ENCODE measurements at regions not wholly inside any gene's neighbourhood (a gene's known extent, or its start where the extent isn't known, plus 50 kb on each side); places are given as distances from the start of the nearest gene placed in this dataset.

GRCh38 chr12:61780435-61780834, 479.8 kb upstream of the USP15 start:
- H3K9me3 ChIP-seq (ENCODE audit: low read length) = no peaks in the 10 kb centered on the region
- H3K36me3 ChIP-seq (ENCODE audit: insufficient read depth, low read length) = no peaks in the 10 kb centered on the region
- peak overlapping the region; percentile 13 for H3K4me2 ChIP-seq (ENCODE audit: low read length)
- peaks cover 10% of the 10 kb centered on the region for H3F3A ChIP-seq (ENCODE audit: insufficient read depth, low read length, poor library complexity, severe bottlenecking)
- no peak overlapping the region for H3K9ac ChIP-seq (ENCODE audit: low read length)
- no peak overlapping the region for H3K27ac ChIP-seq (ENCODE audit: low read length)
- no peak overlapping the region for H2AFZ ChIP-seq (ENCODE audit: low read depth, low read length)
- H3K79me2 ChIP-seq (replicated peaks; ENCODE audit: insufficient read depth, low read length) = no peaks in the 10 kb centered on the region
- no peak overlapping the region for H3K4me3 ChIP-seq (ENCODE audit: low read length)
- no peaks in the 10 kb centered on the region for H4K20me1 ChIP-seq (ENCODE audit: insufficient read depth)
- H3K27me3 ChIP-seq (ENCODE audit: insufficient read depth, low read depth, low read length) = no peaks in the 10 kb centered on the region
- TF ChIP-seq REST (IDR thresholded peaks at IDR 0.05; ENCODE audit: borderline replicate concordance) = no peak
- no peak for TF ChIP-seq POLR2AphosphoS5 (IDR thresholded peaks at IDR 0.05)
- TF ChIP-seq MXI1 (conservative IDR thresholded peaks at IDR 0.05; ENCODE audit: poor library complexity, severe bottlenecking) = no peak
- no peak for TF ChIP-seq SMC3 (conservative IDR thresholded peaks at IDR 0.05; ENCODE audit: poor library complexity)
- TF ChIP-seq EZH2 (IDR thresholded peaks at IDR 0.05; ENCODE audit: borderline replicate concordance, insufficient read depth, low read length, poor library complexity, severe bottlenecking) = no peak
- no peak for TF ChIP-seq EP300 (conservative IDR thresholded peaks at IDR 0.05; ENCODE audit: poor library complexity, severe bottlenecking)
- no peak for TF ChIP-seq TAF1 (IDR thresholded peaks at IDR 0.05; ENCODE audit: low read depth)
- no peak for TF ChIP-seq CTCF (IDR thresholded peaks at IDR 0.05; ENCODE audit: poor library complexity, severe bottlenecking)
- no peaks in the 10 kb centered on the region for H3K9me2 ChIP-seq (ENCODE audit: insufficient read depth, low read length)

- H3K4me3 ChIP-seq (ENCODE audit: low read length) = no peak overlapping the region
- H3K9ac ChIP-seq (ENCODE audit: low read length) = no peak overlapping the region
- H4K20me1 ChIP-seq (ENCODE audit: insufficient read depth) = no peaks in the 10 kb centered on the region
- H2AFZ ChIP-seq (ENCODE audit: low read depth, low read length) = no peak overlapping the region
- peaks cover 10% of the 10 kb centered on the region for H3F3A ChIP-seq (ENCODE audit: insufficient read depth, low read length, poor library complexity, severe bottlenecking)
- H3K4me2 ChIP-seq (ENCODE audit: low read length) = peak overlapping the region; percentile 13
- H3K36me3 ChIP-seq (ENCODE audit: insufficient read depth, low read length) = no peaks in the 10 kb centered on the region
- no peak overlapping the region for H3K27ac ChIP-seq (ENCODE audit: low read length)
- no peaks in the 10 kb centered on the region for H3K27me3 ChIP-seq (ENCODE audit: insufficient read depth, low read depth, low read length)
- H3K79me2 ChIP-seq (replicated peaks; ENCODE audit: insufficient read depth, low read length) = no peaks in the 10 kb centered on the region
- TF ChIP-seq EZH2 (IDR thresholded peaks at IDR 0.05; ENCODE audit: borderline replicate concordance, insufficient read depth, low read length, poor library complexity, severe bottlenecking) = no peak
- peak; percentile 88 for TF ChIP-seq REST (IDR thresholded peaks at IDR 0.05; ENCODE audit: borderline replicate concordance)
- TF ChIP-seq EP300 (conservative IDR thresholded peaks at IDR 0.05; ENCODE audit: poor library complexity, severe bottlenecking) = peak; percentile 34
- no peak for TF ChIP-seq CTCF (IDR thresholded peaks at IDR 0.05; ENCODE audit: poor library complexity, severe bottlenecking)
- no peak for TF ChIP-seq SMC3 (conservative IDR thresholded peaks at IDR 0.05; ENCODE audit: poor library complexity)
- TF ChIP-seq POLR2AphosphoS5 (IDR thresholded peaks at IDR 0.05) = peak; percentile 76
- no peaks in the 10 kb centered on the region for H3K9me3 ChIP-seq (ENCODE audit: low read length)
- H3K9me2 ChIP-seq (ENCODE audit: insufficient read depth, low read length) = no peaks in the 10 kb centered on the region
Measured at GRCh38 chr12:61781021-61781581, 479.1 kb upstream of the USP15 start.

Data from neural cell (in vitro differentiated cells).